Spleen (tissue), 11 donors: ENCODE measurements at regions not wholly inside any gene's neighbourhood (a gene's known extent, or its start where the extent isn't known, plus 50 kb on each side); places are given as distances from the start of the nearest gene placed in this dataset.

ENCODE experiments used
- DNase-seq: peaks from one replicate; pipeline ENCODE4 v3.0.0-alpha.2; 2020
- H3K27ac ChIP-seq, 8 donors: fragments of 200-600 bp; sonication (generic) in 7 of 8; 1 replicate in 4 of 8; 2 replicates in 4 of 8; pipeline versions ENCODE4 v1.5.0 to v1.8.0; 2016 to 2021; ENCODE audit warnings: inconsistent platforms in 4 of 8, mild to moderate bottlenecking in 4 of 8, moderate library complexity in 1 of 8
- H3K27me3 ChIP-seq, 7 donors: fragments of 200-600 bp; sonication (generic) in 6 of 7; replicated peaks in 1 of 7; 1 replicate in 4 of 7; 2 replicates in 3 of 7; pipeline versions ENCODE4 v1.5.0 to v1.8.0; 2016 to 2021; ENCODE audit warnings: inconsistent platforms in 3 of 7, mild to moderate bottlenecking in 1 of 7
- H3K36me3 ChIP-seq, 6 donors: fragments of 200-600 bp; sonication (generic) in 5 of 6; 1 replicate in 4 of 6; 2 replicates in 2 of 6; pipeline versions ENCODE4 v1.5.0 to v1.8.0; 2016 to 2021; ENCODE audit warnings: inconsistent platforms in 2 of 6
- H3K4me1 ChIP-seq, 6 donors: fragments of 200-600 bp; sonication (generic) in 5 of 6; 1 replicate in 3 of 6; 2 replicates in 3 of 6; pipeline versions ENCODE4 v1.5.0 to v1.8.0; 2016 to 2021; ENCODE audit warnings: inconsistent platforms in 3 of 6
- H3K4me3 ChIP-seq, 8 donors: fragments of 200-600 bp; sonication (generic) in 7 of 8; 1 replicate in 4 of 8; 2 replicates in 4 of 8; pipeline versions ENCODE4 v1.5.0 to v1.8.0; 2016 to 2021; ENCODE audit warnings: inconsistent platforms in 4 of 8, mild to moderate bottlenecking in 4 of 8, moderate library complexity in 2 of 8
- H3K9me3 ChIP-seq, 8 donors: fragments of 200-600 bp; sonication (generic) in 7 of 8; 1 replicate in 4 of 8; 2 replicates in 4 of 8; pipeline versions ENCODE4 v1.5.0 to v1.8.0; 2016 to 2021; ENCODE audit warnings: inconsistent platforms in 4 of 8
- POLR2A ChIP-seq, 3 donors: fragments of 450-650 bp; IDR thresholded peaks; one replicate each; pipeline ENCODE4 v1.5.1; 2017; ENCODE audit warnings: antibody characterized with exemption in 3 of 3, mild to moderate bottlenecking in 1 of 3
- POLR2AphosphoS5 ChIP-seq, 3 donors: sonication (generic); formaldehyde crosslinking; IDR thresholded peaks; one replicate each; pipeline ENCODE4 v1.5.1; 2017; ENCODE audit warnings: antibody characterized with exemption in 3 of 3
- WGBS, 5 donors: extraction: QIAGEN DNeasy Blood & Tissue Kit in 3 of 5; methylation state at CpG; one replicate each; pipeline versions ENCODE4 v1.1.5 to v1.1.7; 2013 to 2018; 5-methylcytosine and 5-hydroxymethylcytosine counted together
- intact Hi-C: fragments of 100-400 bp; cut with DNase I; formaldehyde crosslinking; loops from one replicate; pipeline ENCODE4 v1.15.0; 2023; ENCODE audit warnings: low total_unique reads
- TF ChIP-seq, protein P1 (sequence below), 11 experiments: fragments of 200-600 bp in 7 of 11; fragments of 450-650 bp in 4 of 11; sonication (generic) in 4 of 11; IDR thresholded peaks in 8 of 11; conservative IDR thresholded peaks in 3 of 11; 1 replicate in 7 of 11; 2 replicates in 4 of 11; pipeline versions ENCODE4 v1.4.0 to v1.8.0; 2016 to 2021; ENCODE audit warnings: antibody characterized with exemption in 11 of 11, inconsistent platforms in 4 of 11, mild to moderate bottlenecking in 1 of 11
- donor health status: healthy with polysubstance abuse.
- donor health status: DM: no; HTN: no; CAD: no; lungs with moderate emphysema.
- donor health status: DM: no; HTN: no; CAD: no.
- donor health status: Bipolar disorder and iron deficiency.
- donor health status: healthy.
- donor health status: DM: no; HTN: no; CAD: no.
- donor health status: DM: yes; HTN: yes; CAD: no.

DNA sequence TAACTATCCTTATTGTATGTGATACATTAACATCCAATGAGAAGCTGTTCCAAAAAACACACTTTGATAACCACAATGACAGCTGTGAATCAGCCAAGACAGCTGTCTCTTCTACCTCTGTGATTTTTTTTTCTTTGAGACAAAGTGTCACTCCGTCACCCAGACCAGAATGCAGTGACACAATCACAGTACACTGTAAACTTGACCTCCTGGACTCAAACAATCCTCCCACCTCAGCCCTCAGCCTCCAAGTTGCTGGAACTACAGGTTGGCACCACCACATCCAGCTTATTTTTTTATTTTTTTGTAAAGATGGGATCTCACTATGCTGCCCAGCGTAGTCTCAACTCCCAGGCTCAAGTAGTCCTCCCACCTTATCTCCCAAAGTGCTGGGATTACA, 73.5 kb upstream of the TMCO5A start:
- 58 to 97% (median 80%) methylated on average over 2 of the region's 2 CpGs for WGBS, 5 donors
- no peaks in the 10 kb centered on the region for H3K27me3 ChIP-seq
- no peaks in the 10 kb centered on the region for H3K9me3 ChIP-seq
- DNase-seq: no peak
- intact Hi-C loops: no loop called here
- H3K4me1 ChIP-seq: no peaks in the 10 kb centered on the region
- no peak overlapping the region for H3K4me3 ChIP-seq
- no peaks in the 10 kb centered on the region for H3K36me3 ChIP-seq
- no peak for TF ChIP-seq POLR2A (IDR thresholded peaks at IDR 0.05)
- no peak for TF ChIP-seq POLR2AphosphoS5 (IDR thresholded peaks at IDR 0.05)
- no peak overlapping the region for H3K27ac ChIP-seq

DNA sequence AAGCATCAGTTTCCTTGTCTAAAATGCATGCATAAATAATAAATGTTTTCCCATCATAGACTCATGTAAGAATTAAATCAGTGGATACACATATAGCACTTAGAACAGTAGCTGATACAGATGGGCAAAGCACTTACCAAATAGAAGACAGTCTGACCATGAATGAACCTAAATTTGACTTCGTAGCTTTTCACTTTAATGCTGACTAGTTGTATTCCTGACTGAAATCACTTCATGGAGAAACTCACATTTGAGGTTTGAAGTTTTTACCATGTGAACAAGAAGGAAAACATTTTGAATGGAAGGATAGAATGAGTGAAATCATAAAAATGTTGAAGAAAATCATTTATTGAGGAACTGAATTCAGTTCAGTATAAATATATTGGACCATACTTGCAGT, 68.8 kb upstream of the TMCO5A start:
- intact Hi-C loops: no loop called here
- H3K9me3 ChIP-seq: no peaks in the 10 kb centered on the region
- peaks cover 0 to 5% (median 0%) of the 10 kb centered on the region in 7 donors for H3K27me3 ChIP-seq
- DNase-seq: no peak
- no peak overlapping the region for H3K27ac ChIP-seq
- H3K4me1 ChIP-seq: no peaks in the 10 kb centered on the region
- H3K36me3 ChIP-seq: no peaks in the 10 kb centered on the region
- 64 to 87% (median 83%) methylated on average over 1 of the region's 1 CpG for WGBS, 5 donors
- no peak overlapping the region for H3K4me3 ChIP-seq
- TF ChIP-seq POLR2AphosphoS5 (IDR thresholded peaks at IDR 0.05): no peak
- TF ChIP-seq, protein P1, sequence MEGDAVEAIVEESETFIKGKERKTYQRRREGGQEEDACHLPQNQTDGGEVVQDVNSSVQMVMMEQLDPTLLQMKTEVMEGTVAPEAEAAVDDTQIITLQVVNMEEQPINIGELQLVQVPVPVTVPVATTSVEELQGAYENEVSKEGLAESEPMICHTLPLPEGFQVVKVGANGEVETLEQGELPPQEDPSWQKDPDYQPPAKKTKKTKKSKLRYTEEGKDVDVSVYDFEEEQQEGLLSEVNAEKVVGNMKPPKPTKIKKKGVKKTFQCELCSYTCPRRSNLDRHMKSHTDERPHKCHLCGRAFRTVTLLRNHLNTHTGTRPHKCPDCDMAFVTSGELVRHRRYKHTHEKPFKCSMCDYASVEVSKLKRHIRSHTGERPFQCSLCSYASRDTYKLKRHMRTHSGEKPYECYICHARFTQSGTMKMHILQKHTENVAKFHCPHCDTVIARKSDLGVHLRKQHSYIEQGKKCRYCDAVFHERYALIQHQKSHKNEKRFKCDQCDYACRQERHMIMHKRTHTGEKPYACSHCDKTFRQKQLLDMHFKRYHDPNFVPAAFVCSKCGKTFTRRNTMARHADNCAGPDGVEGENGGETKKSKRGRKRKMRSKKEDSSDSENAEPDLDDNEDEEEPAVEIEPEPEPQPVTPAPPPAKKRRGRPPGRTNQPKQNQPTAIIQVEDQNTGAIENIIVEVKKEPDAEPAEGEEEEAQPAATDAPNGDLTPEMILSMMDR (IDR thresholded peaks at IDR 0.05 in 8 of 11, conservative IDR thresholded peaks at IDR 0.05 in 3 of 11): no peak
- TF ChIP-seq POLR2A (IDR thresholded peaks at IDR 0.05): no peak

DNA sequence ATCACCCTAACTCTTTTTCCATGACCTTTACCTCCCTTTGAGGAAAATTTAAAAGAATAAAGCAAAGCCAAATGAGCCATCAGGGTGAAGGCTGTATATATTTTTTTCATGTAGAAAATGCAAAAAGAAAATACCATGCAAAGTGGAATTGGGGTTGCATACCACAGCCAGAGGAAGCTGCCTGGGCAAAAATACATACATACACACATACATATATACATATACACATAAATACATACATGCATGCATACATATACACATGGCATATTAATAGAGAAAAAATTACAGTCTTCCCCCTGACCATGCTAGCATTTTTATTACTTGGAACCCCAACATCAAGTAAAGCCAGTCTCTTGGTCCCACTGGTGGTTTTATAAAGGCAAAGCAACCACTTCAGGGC, 63.7 kb upstream of the TMCO5A start:
- Histone ChIP-seq H3K9me3 (no peaks in the 10 kb centered on the region), H3K27ac (no peak overlapping the region), H3K4me1 (no peaks in the 10 kb centered on the region), H3K4me3 (no peak overlapping the region), H3K27me3 (peaks cover 0 to 5% (median 0%) of the 10 kb centered on the region in 7 donors), H3K36me3 (no peaks in the 10 kb centered on the region)
- no peak for DNase-seq
- intact Hi-C loops: no loop called here
- TF ChIP-seq, protein P1 (IDR thresholded peaks at IDR 0.05 in 8 of 11, conservative IDR thresholded peaks at IDR 0.05 in 3 of 11): no peak
- no peak for TF ChIP-seq POLR2AphosphoS5 (IDR thresholded peaks at IDR 0.05)
- TF ChIP-seq POLR2A (IDR thresholded peaks at IDR 0.05): no peak

DNA sequence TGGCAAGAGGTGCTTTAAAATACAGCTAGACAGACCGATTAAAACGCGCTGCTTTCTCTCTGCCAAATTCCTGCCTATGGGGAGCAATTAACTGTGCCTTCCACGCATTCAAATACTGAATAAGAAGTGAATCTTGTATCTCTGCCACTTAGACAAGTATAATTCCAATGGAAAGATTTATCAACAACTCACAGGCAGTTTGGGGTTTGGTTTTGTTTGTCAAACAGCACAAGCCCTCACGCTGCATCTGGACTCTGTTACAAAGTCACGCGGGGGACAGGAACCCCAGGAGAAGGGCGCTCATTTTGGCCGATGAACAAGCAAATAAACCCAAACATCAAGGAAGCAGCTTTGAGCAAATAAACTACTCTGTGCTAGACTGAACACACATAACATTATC, 61.8 kb upstream of the TMCO5A start:
- H3K4me3 ChIP-seq: no peak overlapping the region
- TF ChIP-seq POLR2AphosphoS5 (IDR thresholded peaks at IDR 0.05) (no peak), POLR2A (IDR thresholded peaks at IDR 0.05) (no peak)
- TF ChIP-seq, protein P1 (IDR thresholded peaks at IDR 0.05 in 8 of 11, conservative IDR thresholded peaks at IDR 0.05 in 3 of 11): no peak
- 73 to 91% (median 82%) methylated on average over 9 of the region's 9 CpGs for WGBS, 5 donors
- intact Hi-C loops: no loop called here
- no peak overlapping the region for H3K27ac ChIP-seq
- peaks cover 0 to 5% (median 0%) of the 10 kb centered on the region in 7 donors for H3K27me3 ChIP-seq
- no peaks in the 10 kb centered on the region for H3K36me3 ChIP-seq
- no peaks in the 10 kb centered on the region for H3K4me1 ChIP-seq
- DNase-seq: no peak
- no peaks in the 10 kb centered on the region for H3K9me3 ChIP-seq

DNA sequence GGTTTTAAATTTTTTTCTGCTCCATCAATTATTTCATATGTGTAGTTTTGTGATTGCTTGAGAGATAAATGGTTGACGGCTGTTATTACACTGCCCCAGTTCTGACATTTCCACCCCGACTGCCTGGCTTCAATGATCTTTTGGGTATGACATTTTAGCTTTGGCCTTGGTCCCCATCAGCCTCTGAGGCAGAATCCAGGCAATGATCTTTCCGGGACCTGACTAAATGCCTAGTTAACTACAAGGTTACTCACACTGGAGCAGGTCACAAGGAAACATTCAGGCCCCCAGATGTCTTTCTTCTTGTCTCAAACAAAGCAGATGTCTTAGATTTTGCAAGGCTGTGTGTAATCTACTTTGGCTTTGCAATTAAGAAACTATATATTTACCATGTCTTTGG, 61.1 kb upstream of the TMCO5A start:
- peaks cover 0 to 5% (median 0%) of the 10 kb centered on the region in 7 donors for H3K27me3 ChIP-seq
- intact Hi-C loops: no loop called here
- TF ChIP-seq, protein P1 (IDR thresholded peaks at IDR 0.05 in 8 of 11, conservative IDR thresholded peaks at IDR 0.05 in 3 of 11): no peak
- TF ChIP-seq POLR2A (IDR thresholded peaks at IDR 0.05) (no peak), POLR2AphosphoS5 (IDR thresholded peaks at IDR 0.05) (no peak)
- H3K36me3 ChIP-seq: no peaks in the 10 kb centered on the region
- 70 to 82% (median 74%) methylated on average over 3 of the region's 3 CpGs for WGBS, 5 donors
- no peak overlapping the region for H3K27ac ChIP-seq
- no peaks in the 10 kb centered on the region for H3K9me3 ChIP-seq
- H3K4me1 ChIP-seq: no peaks in the 10 kb centered on the region
- H3K4me3 ChIP-seq: no peak overlapping the region
- no peak for DNase-seq
